Kidney (tissue), 13 donors: ENCODE measurements at regions not wholly inside any gene's neighbourhood (a gene's known extent, or its start where the extent isn't known, plus 50 kb on each side); places are given as distances from the start of the nearest gene placed in this dataset.

ENCODE experiments used
- DNase-seq, 5 donors: peaks; one replicate each; pipeline ENCODE4 v3.0.0-alpha.2; 2013 to 2020
- FAIRE-seq: peaks from 2 replicates; lab custom pipeline; 2012; peaks lifted over from hg19 to GRCh38; lab: Jason Lieb, UNC
- H3K27ac ChIP-seq, 2 donors: one replicate each; pipeline ENCODE4 v1.7.0; 2013; ENCODE audit warnings: low read depth in 2 of 2, low read length in 2 of 2, inconsistent platforms in 1 of 2
- H3K27me3 ChIP-seq: one replicate; pipeline ENCODE4 v1.7.1; 2013; ENCODE audit warnings: low read length, inconsistent platforms; ENCODE audit not compliant: control insufficient read depth, insufficient read depth
- H3K36me3 ChIP-seq, 3 donors: one replicate each; pipeline versions ENCODE4 v1.7.0 to v1.7.1; 2013; ENCODE audit warnings: low read length in 3 of 3, control low read depth in 1 of 3, inconsistent platforms in 1 of 3; ENCODE audit not compliant: insufficient read depth in 3 of 3, control insufficient read depth in 2 of 3
- H3K4me1 ChIP-seq, 3 donors: one replicate each; pipeline versions ENCODE4 v1.7.0 to v1.7.1; 2013; ENCODE audit warnings: low read length in 3 of 3, inconsistent platforms in 1 of 3, low read depth in 1 of 3; ENCODE audit not compliant: control insufficient read depth in 2 of 3, insufficient read depth in 2 of 3
- H3K4me3 ChIP-seq, 3 donors: one replicate each; pipeline versions ENCODE4 v1.7.0 to v1.8.1; 2013; ENCODE audit warnings: low read length in 3 of 3, control low read depth in 1 of 3, inconsistent platforms in 1 of 3
- H3K9ac ChIP-seq, 3 donors: one replicate each; pipeline versions ENCODE4 v1.7.0 to v1.7.1; 2013; ENCODE audit warnings: low read length in 3 of 3, control low read depth in 1 of 3, inconsistent platforms in 1 of 3
- H3K9me3 ChIP-seq, 3 donors: one replicate each; pipeline versions ENCODE4 v1.7.0 to v1.7.1; 2013; ENCODE audit warnings: low read length in 3 of 3, control low read depth in 1 of 3, inconsistent platforms in 1 of 3; ENCODE audit not compliant: control insufficient read depth in 2 of 3, insufficient read depth in 1 of 3
- CTCF ChIP-seq: IDR thresholded peaks from 3 replicates; pipeline ENCODE4 v1.5.1; 2012; ENCODE audit warnings: mild to moderate bottlenecking, moderate library complexity, borderline replicate concordance; ENCODE audit not compliant: insufficient read depth; ENCODE audit errors: extremely low read depth
- intact Hi-C: fragments of 100-400 bp; cut with DNase I; formaldehyde crosslinking; loops from one replicate; pipeline ENCODE4 v1.11.1; 2022
- donor health status: control.
- donor health status: control.
- donor health status: control.
- donor health status: control.
- donor health status: control.
- donor health status: DM: yes; HTN: yes; CAD: no.
- donor health status: Normal renal cell carcinoma (clear cell type).

GRCh38 chr4:100926039-100926717 lies 408.4 kb upstream of the EMCN start:
- no peak for TF ChIP-seq CTCF
- FAIRE-seq, result no peak
- Histone ChIP-seq H3K4me3 (no peak overlapping the region), H3K36me3 (no peaks in the 10 kb centered on the region), H3K9me3 (no peaks in the 10 kb centered on the region), H3K27me3 (no peaks in the 10 kb centered on the region), H3K4me1 (no peaks in the 10 kb centered on the region), H3K9ac (no peak overlapping the region), H3K27ac (no peak overlapping the region)
- DNase-seq, result no peak
- intact Hi-C loops, result no loop called here

- TF ChIP-seq CTCF, result no peak
These were observed 395.9 kb upstream of the EMCN start for GRCh38 chr4:100913685-100914084.

GRCh38 chr4:100908540-100908939 lies 390.7 kb upstream of the EMCN start:
- no peaks in the 10 kb centered on the region for H3K4me1 ChIP-seq
- no peak overlapping the region for H3K27ac ChIP-seq
- no peaks in the 10 kb centered on the region for H3K27me3 ChIP-seq
- H3K9ac ChIP-seq, result no peak overlapping the region
- H3K9me3 ChIP-seq, result no peaks in the 10 kb centered on the region
- DNase-seq (no peak), FAIRE-seq (no peak)
- no peaks in the 10 kb centered on the region for H3K36me3 ChIP-seq
- no peak for TF ChIP-seq CTCF
- no peak overlapping the region for H3K4me3 ChIP-seq
- intact Hi-C loops, result no loop called here

More at GRCh38 chr4:100913685-100914084, 395.9 kb upstream of the EMCN start:
- DNase-seq (no peak), FAIRE-seq (no peak)
- no peaks in the 10 kb centered on the region for H3K27me3 ChIP-seq
- no peak overlapping the region for H3K27ac ChIP-seq
- H3K4me1 ChIP-seq, result no peaks in the 10 kb centered on the region
- no peak overlapping the region for H3K9ac ChIP-seq
- no peaks in the 10 kb centered on the region for H3K36me3 ChIP-seq
- intact Hi-C loops, result no loop called here
- H3K4me3 ChIP-seq, result no peak overlapping the region
- no peaks in the 10 kb centered on the region for H3K9me3 ChIP-seq
